Dendritic cell treated with granulocyte-macrophage colony-stimulating factor and Interleukin-4, amounts not matched to agents 40 ng/mL and 50 ng/mL, for 4 days (primary cell): ENCODE measurements at regions not wholly inside any gene's neighbourhood (a gene's known extent, or its start where the extent isn't known, plus 50 kb on each side); places are given as distances from the start of the nearest gene placed in this dataset.

Experiments
- H3K27ac Mint-ChIP-seq: one replicate; pipeline ENCODE4 v1.8.0; 2022; ENCODE audit warnings: mild to moderate bottlenecking, mixed read lengths
- H3K27me3 Mint-ChIP-seq: one replicate; pipeline ENCODE4 v1.8.0; 2022; ENCODE audit warnings: mild to moderate bottlenecking, mixed read lengths
- H3K36me3 Mint-ChIP-seq: one replicate; pipeline ENCODE4 v1.8.0; 2022; ENCODE audit warnings: low read depth, mixed read lengths
- H3K4me1 Mint-ChIP-seq: one replicate; pipeline ENCODE4 v1.8.0; 2022; ENCODE audit warnings: low read depth, mixed read lengths
- H3K4me3 Mint-ChIP-seq: one replicate; pipeline ENCODE4 v1.8.0; 2022; ENCODE audit warnings: mild to moderate bottlenecking, moderate library complexity, mixed read lengths
- H3K9me3 Mint-ChIP-seq: one replicate; pipeline ENCODE4 v1.8.0; 2022; ENCODE audit warnings: mixed read lengths
- intact Hi-C: fragments of 100-400 bp; cut with micrococcal nuclease; formaldehyde crosslinking; loops from one replicate; pipeline ENCODE4 v1.15.0; 2022

DNA sequence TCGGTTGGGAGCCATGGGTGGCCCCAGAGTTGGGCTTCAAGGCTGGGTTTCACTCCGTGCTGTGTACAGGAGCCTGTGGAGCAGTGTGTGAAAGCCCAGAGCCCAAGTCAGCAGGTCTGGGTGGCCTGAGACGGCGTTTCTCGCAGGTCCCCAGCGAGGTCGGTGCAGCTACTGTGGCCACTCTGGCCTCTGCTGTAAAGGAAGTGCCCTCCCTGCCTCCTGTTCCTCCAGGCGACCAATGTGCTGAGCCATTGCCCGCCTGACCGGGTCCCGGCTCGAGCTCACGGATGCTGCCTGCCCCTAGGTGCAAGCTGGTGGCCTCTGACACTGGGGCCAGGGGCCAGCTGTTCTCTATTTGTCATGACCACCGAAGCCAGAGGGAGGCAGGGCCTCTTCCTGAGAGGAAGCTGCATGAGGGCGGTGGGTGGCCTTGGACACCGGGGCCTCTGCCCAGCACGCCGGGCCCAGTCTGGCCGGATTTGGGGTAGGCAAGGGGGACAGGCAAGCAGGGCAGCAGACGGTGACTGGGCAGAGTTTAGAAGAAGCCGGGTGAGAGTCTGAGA, 170.9 kb downstream of the IRF8 start:
- Mint-ChIP-seq H3K36me3 (no peaks in the 10 kb centered on the region), H3K4me1 (no peaks in the 10 kb centered on the region), H3K27ac (no peak overlapping the region), H3K4me3 (no peak overlapping the region), H3K9me3 (no peaks in the 10 kb centered on the region), H3K27me3 (peaks cover 30% of the 10 kb centered on the region)
- intact Hi-C loops: no loop called here

DNA sequence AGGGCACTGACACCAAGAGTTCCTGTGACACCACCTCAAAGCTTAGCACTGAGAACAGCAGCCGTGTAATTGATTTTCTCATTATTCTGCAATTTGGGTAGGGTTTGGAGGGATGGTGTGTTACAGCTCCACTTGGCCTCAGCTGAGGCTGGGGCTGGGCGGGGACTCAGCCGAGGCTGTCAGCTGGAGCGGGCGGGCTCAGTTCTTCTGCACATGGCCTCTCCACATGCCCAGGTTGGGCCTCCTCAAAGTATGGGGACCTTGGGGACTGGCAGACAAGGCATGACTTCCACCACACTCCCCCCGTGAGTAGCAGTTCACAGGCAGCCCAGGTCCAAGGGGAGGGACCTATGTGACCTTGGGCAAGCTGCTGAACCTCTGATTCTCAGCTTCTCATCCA, 171.5 kb downstream of the IRF8 start:
- no peaks in the 10 kb centered on the region for H3K9me3 Mint-ChIP-seq
- H3K4me3 Mint-ChIP-seq: no peak overlapping the region
- no peaks in the 10 kb centered on the region for H3K4me1 Mint-ChIP-seq
- no peak overlapping the region for H3K27ac Mint-ChIP-seq
- intact Hi-C loops: no loop called here
- peaks cover 31% of the 10 kb centered on the region for H3K27me3 Mint-ChIP-seq
- no peaks in the 10 kb centered on the region for H3K36me3 Mint-ChIP-seq

DNA sequence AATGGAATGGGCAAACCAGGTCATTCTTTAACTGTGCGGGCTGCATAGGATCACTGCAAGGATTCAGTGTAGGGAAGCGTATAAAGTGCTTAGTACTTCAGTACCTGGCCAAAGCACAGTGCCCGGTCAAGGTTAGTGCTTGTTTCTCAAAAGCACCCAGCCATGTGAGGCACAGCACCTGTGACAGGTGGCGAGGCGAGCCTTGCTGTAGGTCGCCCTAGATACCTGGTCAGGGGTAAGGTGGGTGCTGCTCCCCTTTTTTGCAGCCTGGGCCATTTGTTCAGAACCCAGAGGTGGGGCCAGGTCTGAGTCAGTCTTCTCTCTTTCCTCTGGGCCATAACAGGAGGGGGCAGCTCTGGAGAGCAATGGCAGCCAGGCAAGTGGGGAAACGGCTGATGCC, 172.0 kb downstream of the IRF8 start:
- Mint-ChIP-seq H3K27ac (no peak overlapping the region), H3K36me3 (no peaks in the 10 kb centered on the region), H3K4me3 (no peak overlapping the region), H3K4me1 (no peaks in the 10 kb centered on the region), H3K9me3 (no peaks in the 10 kb centered on the region), H3K27me3 (peaks cover 31% of the 10 kb centered on the region)
- intact Hi-C loops: no loop called here

DNA sequence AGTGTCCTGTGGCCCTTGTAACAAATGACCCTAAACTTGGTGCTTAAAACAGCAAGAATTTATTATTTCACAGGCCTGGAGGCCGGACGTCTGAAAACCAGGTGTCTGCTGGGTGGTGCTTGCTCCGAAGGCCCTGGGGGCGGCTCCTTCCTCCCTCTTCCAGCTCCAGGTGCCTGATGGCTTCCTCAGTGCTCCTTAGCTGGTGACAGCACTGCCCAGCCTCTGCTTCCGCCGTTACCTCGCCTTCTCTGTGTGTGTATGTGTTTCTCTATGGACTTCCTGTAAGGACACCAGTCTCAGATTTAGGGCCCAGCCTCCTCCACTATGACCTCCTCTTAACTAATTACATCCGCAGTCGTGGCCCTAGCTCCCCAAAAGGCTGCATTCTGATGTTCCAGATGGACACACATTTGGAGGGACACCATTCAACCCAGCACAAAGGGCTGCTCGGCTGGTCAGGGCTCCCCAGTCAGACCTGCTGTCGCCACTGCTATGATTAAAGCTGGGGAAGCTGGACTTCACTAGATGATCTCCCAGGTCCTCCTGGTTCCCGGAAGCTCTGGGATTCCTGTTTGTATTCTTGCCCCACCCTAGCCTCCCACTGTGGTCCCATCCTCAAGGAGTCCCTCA, 172.8 kb downstream of the IRF8 start:
- Mint-ChIP-seq H3K27me3 (peaks cover 31% of the 10 kb centered on the region), H3K27ac (no peak overlapping the region)

DNA sequence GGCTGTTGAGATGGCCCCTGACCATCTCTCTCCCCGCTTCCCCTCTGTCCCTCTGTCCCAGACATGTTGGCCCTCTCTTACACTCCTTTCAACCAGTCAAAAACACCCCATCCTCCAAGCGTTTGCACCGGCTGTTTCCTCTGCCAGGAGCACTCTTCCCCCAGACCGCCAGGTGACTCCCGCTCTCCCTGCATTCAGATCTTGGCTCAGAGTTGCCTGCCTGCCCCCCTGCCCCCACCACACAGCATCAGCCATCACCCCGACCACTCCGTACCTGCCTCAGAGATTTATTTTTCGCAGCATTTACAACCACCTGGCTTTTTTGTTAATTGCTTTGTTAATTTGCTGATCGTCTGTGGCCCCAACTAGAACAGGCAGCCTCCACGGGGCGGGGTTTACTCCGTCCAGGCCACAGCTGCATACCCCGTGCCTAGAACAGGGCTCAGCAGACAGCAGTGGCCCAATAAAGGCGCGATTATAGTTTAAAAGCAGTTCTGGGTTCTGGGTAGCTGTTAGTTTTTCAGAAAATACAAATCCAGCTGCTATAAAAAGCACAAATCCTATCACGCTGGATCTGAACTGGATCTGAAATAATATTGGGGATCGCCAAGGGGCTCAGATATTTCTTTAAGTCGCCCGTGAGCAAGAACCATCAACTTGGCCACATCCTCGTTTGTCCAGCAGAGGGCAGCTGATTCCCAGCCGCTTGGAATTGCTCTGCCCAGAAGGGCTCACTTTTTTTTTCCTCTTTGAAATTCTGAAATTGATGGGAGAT, 173.6 kb downstream of the IRF8 start:
- Mint-ChIP-seq H3K9me3 (no peaks in the 10 kb centered on the region), H3K4me3 (no peak overlapping the region), H3K4me1 (no peaks in the 10 kb centered on the region), H3K27ac (no peak overlapping the region), H3K27me3 (peaks cover 31% of the 10 kb centered on the region), H3K36me3 (no peaks in the 10 kb centered on the region)
- intact Hi-C loops: loop anchor here (2.0 kb wide), 1 partner anchor 446 kb away; no protein-coding TSS in a partner anchor

More for the DNA sequence above, 172.8 kb downstream of the IRF8 start:
- H3K4me3 Mint-ChIP-seq: no peak overlapping the region
- intact Hi-C loops: loop anchor here (2.0 kb wide), 1 partner anchor 447 kb away; no protein-coding TSS in a partner anchor
- H3K4me1 Mint-ChIP-seq: no peaks in the 10 kb centered on the region
- no peaks in the 10 kb centered on the region for H3K9me3 Mint-ChIP-seq
- H3K36me3 Mint-ChIP-seq: no peaks in the 10 kb centered on the region

DNA sequence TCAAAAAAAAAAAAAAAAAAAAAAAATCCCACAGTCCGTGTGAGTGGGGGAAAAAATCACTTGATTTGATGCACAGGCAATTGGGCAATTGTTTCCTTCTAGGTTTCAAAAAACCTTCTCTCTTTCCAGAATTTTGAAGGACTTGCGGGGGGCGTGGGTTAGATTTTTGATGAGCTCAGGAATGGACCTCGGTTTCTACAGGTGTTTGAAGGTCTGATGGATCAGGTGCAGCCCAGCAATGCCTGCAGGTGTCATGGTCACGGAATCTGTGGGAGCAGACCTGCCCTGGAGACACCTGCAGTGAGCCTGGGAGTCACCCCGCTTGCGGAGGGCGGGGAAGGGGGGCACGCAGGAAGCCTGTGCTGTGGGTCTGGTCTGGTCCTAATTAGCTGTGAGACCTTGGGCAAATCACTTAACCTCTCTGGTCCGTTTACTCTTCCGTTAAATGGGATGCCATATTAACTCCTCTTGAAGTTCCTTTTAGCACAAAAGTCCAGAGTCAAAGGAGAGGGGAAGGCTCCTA, 174.2 kb downstream of the IRF8 start:
- H3K27me3 Mint-ChIP-seq: peaks cover 31% of the 10 kb centered on the region
- no peak overlapping the region for H3K27ac Mint-ChIP-seq
- intact Hi-C loops: loop anchor here (2.0 kb wide), 1 partner anchor 446 kb away; no protein-coding TSS in a partner anchor
- no peak overlapping the region for H3K4me3 Mint-ChIP-seq
- H3K36me3 Mint-ChIP-seq: no peaks in the 10 kb centered on the region
- no peaks in the 10 kb centered on the region for H3K4me1 Mint-ChIP-seq
- no peaks in the 10 kb centered on the region for H3K9me3 Mint-ChIP-seq

DNA sequence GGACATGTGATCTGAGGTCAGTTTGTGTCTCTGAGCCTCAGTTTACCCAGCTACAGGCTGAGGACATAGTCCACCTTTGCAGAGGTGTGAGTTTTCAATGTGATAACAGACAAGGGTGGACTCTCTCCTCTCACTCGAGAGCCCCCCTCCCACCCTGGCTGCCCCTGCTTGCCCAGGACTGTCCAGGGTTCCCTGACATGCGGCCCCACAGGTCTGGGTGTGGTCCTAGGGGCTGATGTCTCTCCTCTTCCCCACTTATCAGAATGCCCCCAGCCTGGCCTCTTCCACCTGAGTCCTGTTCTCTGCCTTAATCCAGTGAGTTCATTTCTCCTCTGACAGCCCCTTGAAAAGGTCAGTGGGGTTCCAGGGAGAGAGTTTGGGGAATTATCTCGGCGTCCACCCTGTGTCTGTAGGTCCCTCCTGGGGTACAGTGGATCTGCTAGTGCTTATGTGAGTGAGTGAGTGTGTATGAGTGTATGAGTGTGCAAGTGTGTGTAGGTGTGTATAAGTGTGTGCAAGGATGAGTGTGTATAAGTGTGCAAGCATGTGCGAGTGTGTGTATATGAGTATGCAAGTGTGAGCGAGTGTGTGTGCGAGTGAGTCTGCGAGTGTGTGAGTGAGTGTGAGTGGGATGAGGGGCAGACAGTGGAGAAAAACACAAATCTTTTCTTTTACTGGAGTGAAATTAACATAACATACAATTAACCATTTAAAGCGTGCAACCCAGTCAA, 175.0 kb downstream of the IRF8 start:
- intact Hi-C loops: loop anchor here (2.0 kb wide), 1 partner anchor 445 kb away; no protein-coding TSS in a partner anchor
- H3K36me3 Mint-ChIP-seq: no peaks in the 10 kb centered on the region
- H3K9me3 Mint-ChIP-seq: no peaks in the 10 kb centered on the region
- H3K27me3 Mint-ChIP-seq: peaks cover 32% of the 10 kb centered on the region
- no peak overlapping the region for H3K27ac Mint-ChIP-seq
- H3K4me1 Mint-ChIP-seq: no peaks in the 10 kb centered on the region
- no peak overlapping the region for H3K4me3 Mint-ChIP-seq

DNA sequence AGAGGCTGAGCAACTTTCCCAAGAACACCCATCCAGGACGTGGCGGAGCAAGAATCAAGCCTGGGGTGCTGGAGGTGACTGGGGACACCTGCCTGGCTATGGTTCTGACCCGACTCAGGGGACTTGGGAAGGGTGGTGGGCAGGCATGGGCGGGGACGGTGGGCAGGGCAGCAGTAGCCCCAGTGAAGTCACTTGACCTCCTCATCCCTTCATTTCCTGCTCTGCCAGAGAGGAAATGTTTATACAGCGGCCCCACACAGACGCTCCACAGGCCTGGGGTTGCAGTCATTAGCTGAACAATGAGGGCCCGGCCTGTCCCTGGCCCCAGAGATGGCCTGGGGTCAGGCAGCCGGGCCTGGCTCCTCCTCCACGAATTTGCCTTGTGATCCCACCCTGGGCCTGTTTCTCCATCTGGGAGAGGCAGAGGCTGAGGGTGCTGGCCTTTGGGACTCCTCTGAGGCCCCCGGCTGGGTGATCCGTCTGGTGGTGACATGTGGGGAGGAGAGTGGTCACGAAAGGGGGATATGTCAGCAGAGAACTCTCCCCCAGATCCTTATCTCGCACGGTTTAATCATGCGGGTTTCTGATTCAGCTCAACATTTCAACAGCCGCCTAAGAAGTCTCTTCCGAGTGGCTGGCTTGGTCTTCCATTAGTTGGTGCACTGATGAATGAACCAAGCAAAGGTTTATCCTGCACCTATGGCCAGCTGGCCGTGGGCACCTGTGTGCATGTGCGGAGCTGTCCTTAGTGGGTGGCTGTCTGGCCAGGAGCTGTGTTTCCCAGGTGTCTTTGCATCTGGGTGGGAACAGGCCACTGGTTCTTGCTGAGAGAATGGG, 175.9 kb downstream of the IRF8 start:
- Mint-ChIP-seq H3K4me1 (no peaks in the 10 kb centered on the region), H3K9me3 (no peaks in the 10 kb centered on the region), H3K27me3 (peaks cover 32% of the 10 kb centered on the region), H3K27ac (no peak overlapping the region), H3K36me3 (no peaks in the 10 kb centered on the region), H3K4me3 (no peak overlapping the region)
- intact Hi-C loops: no loop called here

DNA sequence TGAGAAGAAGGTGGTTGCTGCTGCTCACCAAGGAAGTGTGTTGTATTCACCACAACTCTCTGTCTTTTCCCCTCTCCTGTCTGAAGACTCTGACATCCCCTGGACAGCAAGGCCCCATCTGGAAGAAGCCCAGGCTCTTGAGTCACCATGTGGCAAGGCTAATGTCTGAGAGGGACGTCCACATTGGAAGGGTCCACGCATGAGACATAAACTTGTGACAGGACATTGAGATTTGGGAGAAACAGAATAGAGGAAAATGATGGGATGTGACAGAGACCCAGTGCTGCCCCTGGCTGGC, 176.5 kb downstream of the IRF8 start:
- no peaks in the 10 kb centered on the region for H3K9me3 Mint-ChIP-seq
- H3K4me1 Mint-ChIP-seq: no peaks in the 10 kb centered on the region
- peaks cover 31% of the 10 kb centered on the region for H3K27me3 Mint-ChIP-seq
- intact Hi-C loops: no loop called here
- H3K36me3 Mint-ChIP-seq: no peaks in the 10 kb centered on the region
- H3K27ac Mint-ChIP-seq: no peak overlapping the region
- H3K4me3 Mint-ChIP-seq: no peak overlapping the region

DNA sequence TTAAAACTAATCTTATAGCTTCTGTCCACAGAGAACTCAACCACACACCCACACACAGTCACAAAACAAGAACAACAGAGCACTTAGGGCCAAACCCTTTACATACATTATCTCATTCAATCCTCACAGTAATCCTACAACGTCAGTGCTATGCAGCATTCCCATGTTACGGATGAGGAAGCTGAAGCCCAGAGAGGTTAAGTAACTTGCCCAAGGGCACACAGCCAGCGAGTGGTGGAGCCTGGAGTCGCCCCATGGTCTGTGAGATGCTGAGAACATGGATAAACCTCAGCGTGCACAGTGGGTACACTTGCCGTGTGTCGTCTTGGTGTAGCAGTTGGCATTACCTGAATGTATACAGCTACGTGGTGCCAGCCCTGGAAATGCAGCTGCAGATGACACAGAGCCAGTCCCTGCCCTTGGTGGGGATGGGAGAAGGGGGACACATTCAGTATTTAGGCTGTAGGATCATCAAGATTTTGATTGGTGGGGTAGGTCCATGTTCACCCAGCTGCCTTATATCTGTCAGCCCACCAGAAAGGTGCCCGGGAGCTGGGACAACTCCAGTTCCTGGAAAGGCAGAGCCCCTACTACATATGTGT, 177.0 kb downstream of the IRF8 start:
- H3K27ac Mint-ChIP-seq: no peak overlapping the region
- peaks cover 31% of the 10 kb centered on the region for H3K27me3 Mint-ChIP-seq
- intact Hi-C loops: no loop called here
- H3K36me3 Mint-ChIP-seq: no peaks in the 10 kb centered on the region
- H3K9me3 Mint-ChIP-seq: no peaks in the 10 kb centered on the region
- no peaks in the 10 kb centered on the region for H3K4me1 Mint-ChIP-seq
- H3K4me3 Mint-ChIP-seq: no peak overlapping the region

DNA sequence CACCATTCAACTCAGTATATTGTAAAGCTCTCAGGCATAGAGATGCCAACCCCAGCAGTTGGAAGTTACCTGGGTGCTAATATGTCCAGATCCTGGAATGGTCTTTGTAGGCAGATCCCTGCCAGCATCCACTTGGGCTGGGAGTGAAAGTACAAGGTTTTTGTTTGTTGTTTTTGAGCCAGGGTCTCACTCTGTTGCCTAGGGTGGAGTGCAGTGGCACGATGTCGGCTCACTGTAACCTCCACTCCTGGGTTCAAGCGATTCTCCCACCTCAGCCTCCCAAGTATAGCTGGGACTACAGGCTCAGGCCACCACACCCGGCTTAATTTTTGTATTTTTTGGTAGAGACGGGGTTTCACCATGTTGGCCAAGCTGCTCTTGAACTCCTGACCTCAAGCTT, 177.6 kb downstream of the IRF8 start:
- Mint-ChIP-seq H3K4me3 (no peak overlapping the region), H3K9me3 (no peaks in the 10 kb centered on the region), H3K4me1 (no peaks in the 10 kb centered on the region), H3K27ac (no peak overlapping the region), H3K36me3 (no peaks in the 10 kb centered on the region), H3K27me3 (peaks cover 29% of the 10 kb centered on the region)
- intact Hi-C loops: no loop called here

DNA sequence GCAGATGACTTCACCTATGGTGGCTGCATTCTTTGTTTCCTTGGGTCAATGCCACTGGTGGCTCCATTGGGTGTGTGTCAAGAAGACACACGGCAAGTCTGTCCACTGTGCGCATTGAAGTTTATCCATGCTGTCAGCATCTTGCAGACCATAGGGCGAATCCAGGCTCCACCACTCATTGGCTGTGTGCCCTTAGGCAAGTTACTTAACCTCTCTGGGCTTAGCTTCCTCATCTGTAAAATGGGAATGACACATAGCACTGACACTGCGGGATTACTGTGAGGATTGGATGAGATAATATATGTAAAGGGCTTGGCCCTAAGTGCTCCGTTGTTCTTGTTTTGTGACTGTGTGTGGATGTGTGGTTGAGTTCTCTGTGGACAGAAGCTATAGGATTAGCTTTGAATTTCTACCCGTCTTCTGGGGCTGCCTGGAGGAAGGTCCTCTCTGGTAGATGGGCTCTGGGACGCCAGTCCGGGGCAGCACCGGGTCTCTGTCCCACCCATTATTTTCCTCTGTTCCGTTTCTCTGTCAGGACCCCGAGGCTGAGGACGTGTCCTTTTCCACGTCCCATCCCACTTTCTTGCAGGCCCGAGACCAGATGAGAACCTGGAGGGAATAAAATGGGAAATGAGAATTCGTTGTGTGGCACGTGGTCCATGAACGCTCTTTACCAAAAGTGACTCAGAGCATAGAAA, 178.4 kb downstream of the IRF8 start:
- no peak overlapping the region for H3K4me3 Mint-ChIP-seq
- H3K9me3 Mint-ChIP-seq: no peaks in the 10 kb centered on the region
- peaks cover 22% of the 10 kb centered on the region for H3K27me3 Mint-ChIP-seq
- H3K36me3 Mint-ChIP-seq: no peaks in the 10 kb centered on the region
- no peaks in the 10 kb centered on the region for H3K4me1 Mint-ChIP-seq
- no peak overlapping the region for H3K27ac Mint-ChIP-seq
- intact Hi-C loops: no loop called here
